DOHH2 (cell line): ENCODE measurements at regions not wholly inside any gene's neighbourhood (a gene's known extent, or its start where the extent isn't known, plus 50 kb on each side); places are given as distances from the start of the nearest gene placed in this dataset.

Experiments used
- H3F3A ChIP-seq: fragments of 200-600 bp; sonication (generic), shearing (Covaris generic); 2 replicates; pipeline ENCODE4 v1.6.0; 2016; ENCODE audit warnings: antibody characterized with exemption, mild to moderate bottlenecking; ENCODE audit not compliant: control insufficient read depth, insufficient read depth
- H3K27ac ChIP-seq: fragments of 200-600 bp; sonication (generic); 2 replicates; pipeline ENCODE4 v1.5.1; 2014; ENCODE audit warnings: low read depth, mild to moderate bottlenecking, low read length, moderate library complexity
- H3K27me3 ChIP-seq: fragments of 200-600 bp; sonication (generic); 2 replicates; pipeline ENCODE4 v1.6.1; 2014; ENCODE audit warnings: mild to moderate bottlenecking, low read length, mixed read lengths; ENCODE audit not compliant: control insufficient read depth
- H3K36me3 ChIP-seq: fragments of 200-600 bp; sonication (generic); 2 replicates; pipeline ENCODE4 v1.6.1; 2014; ENCODE audit warnings: mild to moderate bottlenecking, low read length, moderate library complexity, mixed read lengths; ENCODE audit not compliant: control insufficient read depth
- H3K4me1 ChIP-seq: fragments of 200-600 bp; sonication (generic); 2 replicates; pipeline ENCODE4 v1.6.1; 2014; ENCODE audit warnings: mild to moderate bottlenecking, low read length, mixed read lengths; ENCODE audit not compliant: control insufficient read depth
- H3K4me2 ChIP-seq: fragments of 200-600 bp; sonication (generic); 2 replicates; pipeline ENCODE4 v1.6.0; 2014; ENCODE audit warnings: mild to moderate bottlenecking, low read length, moderate library complexity
- H3K4me3 ChIP-seq: fragments of 200-600 bp; sonication (generic); 2 replicates; pipeline ENCODE4 v1.5.1; 2014; ENCODE audit warnings: mild to moderate bottlenecking, low read length, mixed read lengths
- H3K79me2 ChIP-seq: fragments of 200-600 bp; sonication (generic); 2 replicates; pipeline ENCODE4 v1.6.1; 2014; ENCODE audit warnings: mild to moderate bottlenecking, low read length, mixed read lengths; ENCODE audit not compliant: control insufficient read depth
- H3K9me2 ChIP-seq: fragments of 200-600 bp; sonication (generic); replicated peaks from 2 replicates; pipeline ENCODE4 v1.6.1; 2014; ENCODE audit warnings: mild to moderate bottlenecking, low read length, mixed read lengths; ENCODE audit not compliant: control insufficient read depth
- H3K9me3 ChIP-seq: fragments of 200-600 bp; sonication (generic); 2 replicates; pipeline ENCODE4 v1.6.1; 2014; ENCODE audit warnings: antibody characterized with exemption, low read length, mixed read lengths; ENCODE audit not compliant: control insufficient read depth, insufficient read depth
- H4K20me1 ChIP-seq: fragments of 200-600 bp; sonication (generic); 2 replicates; pipeline ENCODE4 v1.6.0; 2014; ENCODE audit warnings: low read depth, mild to moderate bottlenecking, antibody characterized with exemption, low read length, moderate library complexity; ENCODE audit not compliant: control insufficient read depth, insufficient read depth
- CTCF ChIP-seq: fragments of 200-600 bp; sonication (generic); IDR thresholded peaks from one replicate; pipeline ENCODE4 v1.5.1; 2014; ENCODE audit warnings: antibody characterized with exemption, mild to moderate bottlenecking, low read depth, low read length; ENCODE audit not compliant: poor library complexity, severe bottlenecking
- EZH2phosphoT487 ChIP-seq: fragments of 200-600 bp; sonication (generic); IDR thresholded peaks from 2 replicates; pipeline ENCODE4 v1.6.1; 2017; ENCODE audit warnings: borderline replicate concordance, mild to moderate bottlenecking, antibody characterized with exemption, low read length, moderate library complexity, mixed read lengths

- Histone ChIP-seq H3K4me1 (peaks cover 2% of the 10 kb centered on the region; the same call in 1 of the 2 replicates), H3K36me3 (no peaks in the 10 kb centered on the region), H3K9me2 (no peaks in the 10 kb centered on the region), H4K20me1 (no peaks in the 10 kb centered on the region), H3K27ac (no peak overlapping the region), H3K79me2 (no peaks in the 10 kb centered on the region), H3F3A (no peaks in the 10 kb centered on the region), H3K27me3 (no peaks in the 10 kb centered on the region), H3K9me3 (no peaks in the 10 kb centered on the region), H3K4me3 (no peak overlapping the region), H3K4me2 (no peak overlapping the region)
- no peak for TF ChIP-seq EZH2phosphoT487
- no peak for TF ChIP-seq CTCF
Measured at GRCh38 chr4:128454881-128455280, 167.3 kb upstream of the PGRMC2 start.

- TF ChIP-seq EZH2phosphoT487 (no peak), CTCF (peak; percentile 83)
- H3K27ac ChIP-seq: no peak overlapping the region
Measured at GRCh38 chr4:128454281-128454871, 166.8 kb upstream of the PGRMC2 start.

GRCh38 chr4:128452415-128452814, 164.8 kb upstream of the PGRMC2 start:
- Histone ChIP-seq H3K9me3 (no peaks in the 10 kb centered on the region), H3K4me3 (no peak overlapping the region), H3K79me2 (no peaks in the 10 kb centered on the region), H3K4me2 (no peak overlapping the region), H3K27me3 (no peaks in the 10 kb centered on the region), H3K4me1 (peaks cover 2% of the 10 kb centered on the region; the same call in 1 of the 2 replicates), H3K9me2 (no peaks in the 10 kb centered on the region), H4K20me1 (no peaks in the 10 kb centered on the region), H3K36me3 (no peaks in the 10 kb centered on the region), H3F3A (no peaks in the 10 kb centered on the region), H3K27ac (no peak overlapping the region)
- TF ChIP-seq CTCF (no peak), EZH2phosphoT487 (no peak)

More at GRCh38 chr4:128454281-128454871, 166.8 kb upstream of the PGRMC2 start:
- H3K27me3 ChIP-seq: no peaks in the 10 kb centered on the region
- H3F3A ChIP-seq: no peaks in the 10 kb centered on the region
- no peaks in the 10 kb centered on the region for H3K9me3 ChIP-seq
- H3K79me2 ChIP-seq: no peaks in the 10 kb centered on the region
- H3K9me2 ChIP-seq: no peaks in the 10 kb centered on the region
- no peaks in the 10 kb centered on the region for H4K20me1 ChIP-seq
- H3K4me3 ChIP-seq: no peak overlapping the region
- no peaks in the 10 kb centered on the region for H3K36me3 ChIP-seq
- H3K4me1 ChIP-seq: peaks cover 2% of the 10 kb centered on the region; the same call in 1 of the 2 replicates
- H3K4me2 ChIP-seq: no peak overlapping the region
